Mucosa of descending colon (tissue), 3 donors: ENCODE measurements at regions not wholly inside any gene's neighbourhood (a gene's known extent, or its start where the extent isn't known, plus 50 kb on each side); places are given as distances from the start of the nearest gene placed in this dataset.

Experiments
- ATAC-seq: fragments of 200-7000 bp; cut with Tn5 transposase; one replicate; pipeline ENCODE4 v1.9.1; 2020; ENCODE audit warnings: mild to moderate bottlenecking, moderate library complexity
- DNase-seq, 3 donors: peaks; one replicate each; pipeline ENCODE4 v3.0.0-alpha.2; 2020
- H3K36me3 ChIP-seq: fragments of 200-600 bp; one replicate; pipeline ENCODE4 v1.8.0; 2021; ENCODE audit warnings: low read depth, mild to moderate bottlenecking
- H3K4me1 ChIP-seq: fragments of 200-600 bp; one replicate; pipeline ENCODE4 v1.8.0; 2021; ENCODE audit warnings: low read depth, mild to moderate bottlenecking
- H3K4me3 ChIP-seq: fragments of 200-600 bp; one replicate; pipeline ENCODE4 v1.8.0; 2021; ENCODE audit warnings: mild to moderate bottlenecking
- H3K9me3 ChIP-seq: fragments of 200-600 bp; one replicate; pipeline ENCODE4 v1.8.0; 2021; ENCODE audit warnings: mild to moderate bottlenecking
- intact Hi-C, 2 donors: fragments of 100-400 bp; cut with DNase I in 1 of 2; cut with micrococcal nuclease in 1 of 2; formaldehyde crosslinking; loops; one replicate each; pipeline versions ENCODE4 v1.11.0 to v1.11.1; 2022; cut with DNase I, micrococcal nuclease
- TF ChIP-seq, protein P1 (sequence below): fragments of 200-600 bp; IDR thresholded peaks from one replicate; pipeline ENCODE4 v1.8.0; 2022; ENCODE audit warnings: antibody characterized with exemption, mild to moderate bottlenecking
- donor health status: DM: no; HTN: no; CAD: no; lungs with moderate emphysema.
- donor health status: DM: no; HTN: no; CAD: no.
- donor health status: DM: no; HTN: yes; CAD: no.

DNA sequence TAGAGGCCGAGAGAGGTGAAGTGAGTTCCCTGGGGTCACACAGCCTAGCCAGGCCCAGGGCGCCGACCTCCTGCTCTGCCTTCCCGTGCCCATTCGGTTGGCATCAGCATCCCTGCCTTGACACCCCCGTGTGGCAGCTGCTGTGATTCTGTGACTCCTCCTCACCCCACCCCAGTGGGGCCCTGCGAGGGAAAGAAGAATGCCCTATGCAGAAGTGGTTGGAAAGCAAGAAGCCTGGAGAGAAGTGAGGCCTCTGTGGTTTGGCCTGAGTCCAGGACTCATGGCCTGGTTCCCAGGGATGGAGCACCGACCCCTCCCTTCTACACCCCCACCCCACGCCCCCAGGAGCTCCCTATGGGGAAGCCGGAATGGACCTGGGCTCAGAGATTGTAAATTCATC lies 296.2 kb downstream of the SEC14L1 start:
- no peak for DNase-seq
- H3K9me3 ChIP-seq = no peaks in the 10 kb centered on the region
- peaks cover 46% of the 10 kb centered on the region for H3K4me1 ChIP-seq
- TF ChIP-seq, protein P1, sequence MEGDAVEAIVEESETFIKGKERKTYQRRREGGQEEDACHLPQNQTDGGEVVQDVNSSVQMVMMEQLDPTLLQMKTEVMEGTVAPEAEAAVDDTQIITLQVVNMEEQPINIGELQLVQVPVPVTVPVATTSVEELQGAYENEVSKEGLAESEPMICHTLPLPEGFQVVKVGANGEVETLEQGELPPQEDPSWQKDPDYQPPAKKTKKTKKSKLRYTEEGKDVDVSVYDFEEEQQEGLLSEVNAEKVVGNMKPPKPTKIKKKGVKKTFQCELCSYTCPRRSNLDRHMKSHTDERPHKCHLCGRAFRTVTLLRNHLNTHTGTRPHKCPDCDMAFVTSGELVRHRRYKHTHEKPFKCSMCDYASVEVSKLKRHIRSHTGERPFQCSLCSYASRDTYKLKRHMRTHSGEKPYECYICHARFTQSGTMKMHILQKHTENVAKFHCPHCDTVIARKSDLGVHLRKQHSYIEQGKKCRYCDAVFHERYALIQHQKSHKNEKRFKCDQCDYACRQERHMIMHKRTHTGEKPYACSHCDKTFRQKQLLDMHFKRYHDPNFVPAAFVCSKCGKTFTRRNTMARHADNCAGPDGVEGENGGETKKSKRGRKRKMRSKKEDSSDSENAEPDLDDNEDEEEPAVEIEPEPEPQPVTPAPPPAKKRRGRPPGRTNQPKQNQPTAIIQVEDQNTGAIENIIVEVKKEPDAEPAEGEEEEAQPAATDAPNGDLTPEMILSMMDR = no peak
- H3K4me3 ChIP-seq = no peak overlapping the region
- intact Hi-C loops = loop anchor here in 1 of 2 donors (10.0 kb wide), 1 partner anchor 58 kb away; no protein-coding TSS in a partner anchor
- H3K36me3 ChIP-seq = no peaks in the 10 kb centered on the region
- ATAC-seq = peak; percentile 1

DNA sequence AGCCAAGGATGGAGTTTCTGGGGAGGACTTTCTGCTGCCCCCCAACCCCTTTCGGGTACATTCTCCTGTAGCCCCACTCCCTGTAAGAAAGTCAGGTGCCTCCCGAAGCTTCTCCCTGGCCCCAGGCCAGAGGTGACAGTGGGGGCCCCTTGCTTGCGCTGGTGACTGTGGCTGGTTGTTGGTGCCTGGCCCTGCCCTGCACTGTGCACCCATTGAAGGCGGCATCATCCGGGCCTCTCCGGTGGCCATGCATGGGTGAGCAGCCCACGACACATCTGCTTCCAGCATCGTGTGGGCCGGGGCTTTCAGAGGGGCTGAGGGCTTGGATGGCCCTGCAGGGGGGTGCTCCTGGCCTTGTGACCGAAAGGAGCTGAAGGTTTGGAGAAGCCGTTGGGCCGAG lies 297.0 kb downstream of the SEC14L1 start:
- intact Hi-C loops = loop anchor here in 1 of 2 donors (10.0 kb wide), 1 partner anchor 57 kb away; no protein-coding TSS in a partner anchor
- TF ChIP-seq, protein P1 = no peak
- ATAC-seq (no peak), DNase-seq (no peak)
- Histone ChIP-seq H3K9me3 (no peaks in the 10 kb centered on the region), H3K4me3 (no peak overlapping the region), H3K4me1 (peaks cover 44% of the 10 kb centered on the region), H3K36me3 (no peaks in the 10 kb centered on the region)

DNA sequence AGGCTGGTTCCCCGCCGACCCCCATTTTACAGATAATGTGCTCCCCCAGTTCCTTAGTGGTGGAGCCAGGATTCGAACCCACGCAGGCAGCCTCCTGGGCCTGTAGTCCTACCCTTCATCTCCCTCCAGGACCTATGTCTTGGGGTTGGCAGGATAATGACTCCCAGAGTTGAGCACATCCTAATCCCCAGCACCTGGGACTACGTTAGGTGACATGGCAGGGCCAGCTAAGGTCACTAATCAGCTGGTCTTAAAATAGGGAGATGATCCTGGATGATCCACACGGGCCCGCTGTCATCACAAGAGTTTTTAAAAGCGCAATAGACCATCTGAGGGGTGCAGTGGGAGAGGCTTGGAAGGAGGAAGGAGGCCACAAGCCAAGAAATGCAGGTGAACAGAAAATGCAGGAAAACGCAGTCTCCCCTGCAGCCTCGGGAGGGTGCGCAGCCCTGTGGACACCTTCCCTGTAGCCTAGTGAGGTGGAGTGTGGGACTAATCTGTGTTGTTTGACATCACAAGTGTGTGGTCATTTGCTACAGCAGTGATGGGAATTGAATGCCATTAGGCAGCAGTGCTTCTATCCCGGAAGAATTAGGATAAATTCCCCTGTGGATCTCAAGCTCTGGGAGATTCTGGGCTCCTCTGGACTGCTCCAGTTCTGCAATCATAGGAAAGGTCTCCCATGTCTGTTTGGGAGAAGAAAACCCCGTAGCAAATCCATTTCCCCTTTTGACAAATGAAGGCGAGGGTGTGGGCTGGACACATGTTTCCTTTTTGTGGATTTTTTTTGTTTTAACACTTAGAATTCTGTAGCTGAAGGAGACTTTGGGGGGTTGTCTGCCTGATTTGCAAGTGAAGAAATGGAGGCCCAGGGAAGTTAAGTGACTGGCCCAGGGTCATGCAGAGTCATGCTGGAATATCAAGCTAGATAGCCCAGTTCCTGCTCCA lies 297.7 kb downstream of the SEC14L1 start:
- H3K4me3 ChIP-seq = no peak overlapping the region
- H3K4me1 ChIP-seq = peaks cover 39% of the 10 kb centered on the region
- no peaks in the 10 kb centered on the region for H3K9me3 ChIP-seq
- DNase-seq (no peak), ATAC-seq (no peak)
- TF ChIP-seq, protein P1 = no peak
- no peaks in the 10 kb centered on the region for H3K36me3 ChIP-seq
- intact Hi-C loops = loop anchor here in 1 of 2 donors (10.0 kb wide), 1 partner anchor 56 kb away; no protein-coding TSS in a partner anchor

DNA sequence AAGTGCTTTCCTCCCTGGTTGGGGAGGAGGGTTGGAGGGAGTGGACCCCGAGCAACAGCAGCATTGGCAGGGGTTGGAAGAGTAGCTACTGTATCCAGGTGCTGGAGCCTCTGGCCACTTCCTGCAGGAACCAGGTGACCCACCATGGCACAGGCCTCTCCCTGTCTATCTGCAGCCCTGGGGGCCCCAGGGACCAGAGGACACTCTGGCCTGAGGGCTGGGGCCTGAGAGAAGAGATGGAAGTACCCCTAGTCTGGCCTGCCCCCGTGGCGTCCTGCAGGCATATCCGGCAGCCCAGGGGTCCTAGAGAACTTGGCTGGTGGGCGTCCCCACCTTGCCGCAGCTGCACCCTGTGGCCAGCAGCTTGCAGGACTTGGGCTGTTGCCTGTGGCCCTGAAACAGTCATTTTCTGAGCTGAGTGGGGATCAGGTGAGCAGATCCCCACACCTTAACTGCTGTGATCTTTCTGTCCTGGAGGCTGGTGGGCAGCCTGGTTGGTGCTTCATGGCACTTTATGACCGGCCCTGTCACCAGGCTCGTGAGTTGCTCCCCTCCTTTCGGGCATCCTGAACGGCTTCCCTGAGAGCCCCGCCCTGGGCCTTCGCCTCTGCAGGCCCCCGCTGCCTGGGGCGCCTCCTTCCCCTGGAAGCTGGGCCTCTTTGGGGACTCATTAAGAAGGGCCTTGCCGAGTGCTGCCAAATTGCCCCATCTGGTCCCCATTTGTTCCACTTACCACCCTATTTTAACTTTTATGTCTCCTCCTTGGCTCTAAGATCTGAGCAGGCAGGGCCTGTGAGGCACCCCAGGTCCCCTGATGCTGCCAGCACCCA lies 298.6 kb downstream of the SEC14L1 start:
- no peak overlapping the region for H3K4me3 ChIP-seq
- no peaks in the 10 kb centered on the region for H3K36me3 ChIP-seq
- no peak for ATAC-seq
- no peak for DNase-seq
- no peaks in the 10 kb centered on the region for H3K9me3 ChIP-seq
- TF ChIP-seq, protein P1 = no peak
- peaks cover 40% of the 10 kb centered on the region for H3K4me1 ChIP-seq
- intact Hi-C loops = loop anchor here in 1 of 2 donors (10.0 kb wide), 1 partner anchor 55 kb away; no protein-coding TSS in a partner anchor

DNA sequence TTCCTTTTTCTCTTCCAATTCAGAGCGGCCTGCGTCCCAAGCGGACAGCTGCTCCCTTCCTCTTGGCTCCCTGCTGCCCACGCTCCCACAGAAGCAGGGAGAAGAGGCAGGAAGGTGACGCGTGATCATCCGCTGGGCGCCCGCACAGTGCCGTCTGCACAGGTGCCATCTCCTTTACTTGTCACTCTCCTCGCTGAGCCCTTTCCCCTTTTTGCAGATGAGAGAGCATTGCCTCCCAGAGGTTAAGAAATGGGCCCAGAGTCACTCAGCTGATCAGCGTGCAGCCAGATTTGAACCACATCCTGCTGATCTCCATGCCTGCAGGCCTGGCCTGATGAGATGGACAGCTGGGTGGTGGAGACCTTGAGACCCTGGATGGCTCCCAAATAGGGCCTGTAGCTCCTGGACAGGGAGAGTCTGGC lies 299.8 kb downstream of the SEC14L1 start:
- peaks cover 44% of the 10 kb centered on the region for H3K4me1 ChIP-seq

More for the DNA sequence above, 299.8 kb downstream of the SEC14L1 start:
- TF ChIP-seq, protein P1 = no peak
- ATAC-seq = peak; percentile 5
- DNase-seq = no peak
- intact Hi-C loops = no loop called here
- Histone ChIP-seq H3K9me3 (no peaks in the 10 kb centered on the region), H3K4me3 (no peak overlapping the region), H3K36me3 (no peaks in the 10 kb centered on the region)
